OCI-LY3 (cell line): ENCODE measurements at regions not wholly inside any gene's neighbourhood (a gene's known extent, or its start where the extent isn't known, plus 50 kb on each side); places are given as distances from the start of the nearest gene placed in this dataset.
A peak's percentile ranks its signal among the peaks of the same experiment; 100 is the strongest.

Experiments
- H2AFZ ChIP-seq: fragments of 200-600, 300-600 bp; shearing (Covaris generic); 2 replicates; pipeline ENCODE4 v1.6.0; 2014; ENCODE audit warnings: antibody characterized with exemption, low read depth, low read length
- H3K27ac ChIP-seq: fragments of 200-600, 300-600 bp; sonication (generic); 2 replicates; pipeline ENCODE4 v1.5.1; 2014; ENCODE audit warnings: mild to moderate bottlenecking, low read length, moderate library complexity, mixed read lengths
- H3K27me3 ChIP-seq: fragments of 200-600, 300-600 bp; sonication (generic); 2 replicates; pipeline ENCODE4 v1.6.1; 2014; ENCODE audit warnings: low read depth, low read length, mixed read lengths
- H3K36me3 ChIP-seq: fragments of 200-600, 300-600 bp; sonication (generic); replicated peaks from 2 replicates; pipeline ENCODE3; 2014; ENCODE audit warnings: low read depth, low read length, mixed read lengths
- H3K4me1 ChIP-seq: fragments of 300-600, 200-600 bp; sonication (generic); 2 replicates; pipeline ENCODE4 v1.6.1; 2014; ENCODE audit warnings: low read length, mixed read lengths
- H3K4me2 ChIP-seq: fragments of 200-600, 300-600 bp; sonication (generic); 2 replicates; pipeline ENCODE4 v1.6.1; 2014; ENCODE audit warnings: low read length, mixed read lengths
- H3K4me3 ChIP-seq: fragments of 300-600, 200-600 bp; sonication (generic); 2 replicates; pipeline ENCODE4 v1.5.1; 2014; ENCODE audit warnings: antibody characterized with exemption, mild to moderate bottlenecking, low read length, moderate library complexity
- H3K79me2 ChIP-seq: fragments of 300-600, 200-600 bp; shearing (Covaris generic); 2 replicates; pipeline ENCODE4 v1.6.1; 2014; ENCODE audit warnings: mild to moderate bottlenecking, low read length, mixed read lengths
- H3K9ac ChIP-seq: fragments of 300-600, 200-600 bp; shearing (Covaris generic); 2 replicates; pipeline ENCODE4 v1.6.0; 2014; ENCODE audit warnings: mild to moderate bottlenecking, low read length, moderate library complexity
- H3K9me3 ChIP-seq: fragments of 200-600, 300-600 bp; shearing (Covaris generic); 2 replicates; pipeline ENCODE4 v1.6.1; 2014; ENCODE audit warnings: low read length, mixed read lengths; ENCODE audit not compliant: insufficient read depth
- H4K20me1 ChIP-seq: fragments of 200-600, 300-600 bp; sonication (generic); 2 replicates; pipeline ENCODE4 v1.6.1; 2016; ENCODE audit warnings: low read length, mixed read lengths; ENCODE audit not compliant: insufficient read depth
- CTCF ChIP-seq: fragments of 200-600, 300-600 bp; sonication (generic); IDR thresholded peaks from 2 replicates; pipeline ENCODE4 v1.5.1; 2014; ENCODE audit warnings: antibody characterized with exemption, low read length, low read depth
- EZH2phosphoT487 ChIP-seq: fragments of 200-600 bp; shearing (Covaris generic); IDR thresholded peaks from 2 replicates; pipeline ENCODE4 v1.6.1; 2018; ENCODE audit warnings: antibody characterized with exemption, mixed run types, low read depth

- H2AFZ ChIP-seq: no peak overlapping the region
- no peaks in the 10 kb centered on the region for H3K9me3 ChIP-seq
- H3K4me1 ChIP-seq: no peaks in the 10 kb centered on the region
- H3K4me3 ChIP-seq: no peak overlapping the region
- peaks cover 14% of the 10 kb centered on the region; the same call in 1 of the 2 replicates for H3K27me3 ChIP-seq
- no peaks in the 10 kb centered on the region for H3K36me3 ChIP-seq
- no peaks in the 10 kb centered on the region for H4K20me1 ChIP-seq
- no peak overlapping the region for H3K9ac ChIP-seq
- H3K79me2 ChIP-seq: no peaks in the 10 kb centered on the region
- TF ChIP-seq CTCF (no peak), EZH2phosphoT487 (no peak)
- H3K4me2 ChIP-seq: no peak overlapping the region
- no peak overlapping the region for H3K27ac ChIP-seq
These were observed 164.0 kb downstream of the RGS9 start for GRCh38 chr17:65301184-65301583.

GRCh38 chr17:65297916-65298315 is 160.7 kb downstream of the RGS9 start:
- Histone ChIP-seq H3K4me1 (no peaks in the 10 kb centered on the region), H3K27ac (no peak overlapping the region), H3K9me3 (no peaks in the 10 kb centered on the region), H3K36me3 (no peaks in the 10 kb centered on the region), H3K79me2 (no peaks in the 10 kb centered on the region), H2AFZ (no peak overlapping the region), H3K4me2 (no peak overlapping the region), H3K9ac (no peak overlapping the region), H3K27me3 (peaks cover 10% of the 10 kb centered on the region; the same call in 1 of the 2 replicates), H3K4me3 (no peak overlapping the region), H4K20me1 (no peaks in the 10 kb centered on the region)
- TF ChIP-seq EZH2phosphoT487 (no peak), CTCF (no peak)

- H3K4me2 ChIP-seq: no peak overlapping the region
- no peak for TF ChIP-seq EZH2phosphoT487
- TF ChIP-seq CTCF: no peak
- H3K79me2 ChIP-seq: no peaks in the 10 kb centered on the region
- peaks cover 10% of the 10 kb centered on the region; the same call in 1 of the 2 replicates for H3K27me3 ChIP-seq
- H3K4me1 ChIP-seq: no peaks in the 10 kb centered on the region
- H2AFZ ChIP-seq: no peak overlapping the region
- no peaks in the 10 kb centered on the region for H3K9me3 ChIP-seq
- no peak overlapping the region for H3K9ac ChIP-seq
- no peaks in the 10 kb centered on the region for H3K36me3 ChIP-seq
- H4K20me1 ChIP-seq: no peaks in the 10 kb centered on the region
- no peak overlapping the region for H3K4me3 ChIP-seq
- H3K27ac ChIP-seq: no peak overlapping the region
These were observed 160.2 kb downstream of the RGS9 start for GRCh38 chr17:65297384-65297783.

GRCh38 chr17:65294181-65294719 is 157.1 kb downstream of the RGS9 start:
- H3K27me3 ChIP-seq: peaks cover 5% of the 10 kb centered on the region; the same call in 1 of the 2 replicates
- H3K9me3 ChIP-seq: no peaks in the 10 kb centered on the region
- no peaks in the 10 kb centered on the region for H3K4me1 ChIP-seq
- peak overlapping the region; percentile 41 for H3K4me2 ChIP-seq
- no peak overlapping the region for H3K27ac ChIP-seq
- TF ChIP-seq EZH2phosphoT487: no peak
- peak; percentile 87 for TF ChIP-seq CTCF
- no peaks in the 10 kb centered on the region for H4K20me1 ChIP-seq
- H3K79me2 ChIP-seq: no peaks in the 10 kb centered on the region
- no peak overlapping the region for H3K9ac ChIP-seq
- no peak overlapping the region for H3K4me3 ChIP-seq
- H3K36me3 ChIP-seq: no peaks in the 10 kb centered on the region
- H2AFZ ChIP-seq: peak overlapping the region; percentile 53; the same call in 1 of the 2 replicates
